K562 (cell line): ENCODE measurements at regions not wholly inside any gene's neighbourhood (a gene's known extent, or its start where the extent isn't known, plus 50 kb on each side); places are given as distances from the start of the nearest gene placed in this dataset.

ENCODE experiments used
- ATAC-seq: fragments of 200-7000 bp; cut with Tn5 transposase; 3 replicates; pipeline ENCODE4 v1.9.1; 2020; ENCODE audit warnings: moderate library complexity
- BruUV-seq: library from RNA; stranded (reverse); fragments of 400-500 nt; replicated peaks from 2 replicates; lab custom pipeline; 2021; lab: Mats Ljungman, UMichigan
- CTCF ChIA-PET: fragments of 300-600 bp; formaldehyde crosslinking; extraction: SDS; loops from one replicate; lab custom pipeline; 2021; ENCODE audit warnings: low intra/inter-chr PET ratio; lab: Yijun Ruan, JAX
- POLR2A ChIA-PET: fragments of 300-600, 350-650 bp; sonication (Branson Sonifier 250); formaldehyde crosslinking; extraction: SDS; loops from one replicate; lab custom pipeline; 2021; ENCODE audit warnings: antibody characterized with exemption, inconsistent platforms; lab: Yijun Ruan, JAX
- DNase-seq, 4 experiments: peaks; one replicate each; pipeline versions ENCODE4 v3.0.0 to v3.0.0-alpha.2; 2011 to 2018; ENCODE audit warnings: low spot score in 3 of 4, mixed read lengths in 3 of 4; ENCODE audit errors: extremely low read depth in 1 of 4
- FAIRE-seq: peaks from 2 replicates; lab custom pipeline; 2011; peaks lifted over from hg19 to GRCh38; lab: Jason Lieb, UNC
- H2AFZ ChIP-seq: 2 replicates; pipeline ENCODE4 v1.6.0; 2011; ENCODE audit warnings: low read depth, low read length, control low read depth, inconsistent platforms
- H3K27ac ChIP-seq: fragments of 200-600 bp; 3 replicates; pipeline ENCODE4 v1.8.0; 2011; ENCODE audit warnings: low read depth, mild to moderate bottlenecking, control low read depth, inconsistent platforms, low read length, moderate library complexity, mixed read lengths; ENCODE audit errors: extremely low read depth
- H3K27me3 ChIP-seq, 2 experiments: fragments of 300-600 bp in 1 of 2; 2 replicates in 1 of 2; 3 replicates in 1 of 2; pipeline versions ENCODE4 v1.6.0 to v1.8.0; 2011; ENCODE audit warnings: inconsistent platforms in 2 of 2, low read length in 2 of 2, mild to moderate bottlenecking in 1 of 2, mixed read lengths in 1 of 2, moderate library complexity in 1 of 2; ENCODE audit not compliant: control insufficient read depth in 2 of 2, insufficient read depth in 2 of 2
- H3K36me3 ChIP-seq: fragments of 300-600 bp; 3 replicates; pipeline ENCODE4 v1.8.0; 2011; ENCODE audit warnings: mild to moderate bottlenecking, low read length, inconsistent platforms; ENCODE audit not compliant: control insufficient read depth, insufficient read depth
- H3K4me1 ChIP-seq, 2 experiments: fragments of 200-600 bp in 1 of 2; replicated peaks in 1 of 2; 2 replicates in 1 of 2; 3 replicates in 1 of 2; pipeline versions ENCODE4 v1.5.1 to v1.8.0; 2011; ENCODE audit warnings: inconsistent platforms in 2 of 2, low read length in 2 of 2, mild to moderate bottlenecking in 1 of 2, mixed read lengths in 1 of 2, moderate library complexity in 1 of 2; ENCODE audit not compliant: control insufficient read depth in 2 of 2, insufficient read depth in 2 of 2
- H3K4me2 ChIP-seq: 2 replicates; pipeline ENCODE4 v1.6.1; 2011; ENCODE audit warnings: low read length, control low read depth, inconsistent platforms, mixed read lengths; ENCODE audit not compliant: insufficient read depth
- H3K4me3 ChIP-seq: fragments of 200-600 bp; sonication (generic), shearing (Covaris generic); 2 replicates; pipeline ENCODE4 v1.5.1; 2016; ENCODE audit warnings: control low read depth, inconsistent platforms
- H3K79me2 ChIP-seq: fragments of 200-600 bp; 3 replicates; pipeline ENCODE4 v1.8.0; 2011; ENCODE audit warnings: low read length, inconsistent platforms; ENCODE audit not compliant: control insufficient read depth, insufficient read depth
- H3K9ac ChIP-seq, 2 experiments: 2 replicates each; pipeline versions ENCODE4 v1.6.0 to v1.6.1; 2011; ENCODE audit warnings: low read depth in 2 of 2, low read length in 2 of 2, control low read depth in 1 of 2, inconsistent platforms in 1 of 2, mild to moderate bottlenecking in 1 of 2, mixed read lengths in 1 of 2; ENCODE audit not compliant: insufficient read depth in 1 of 2
- H3K9me1 ChIP-seq: one replicate; pipeline ENCODE4 v1.6.0; 2011; ENCODE audit warnings: inconsistent platforms, mild to moderate bottlenecking, low read length, moderate library complexity; ENCODE audit not compliant: control insufficient read depth, insufficient read depth
- H3K9me3 ChIP-seq: replicated peaks from 2 replicates; pipeline ENCODE4 v1.5.1; 2011; ENCODE audit warnings: low read depth, low read length, inconsistent platforms; ENCODE audit not compliant: control insufficient read depth, insufficient read depth
- H4K20me1 ChIP-seq: replicated peaks from 2 replicates; pipeline ENCODE4 v1.6.1; 2011; ENCODE audit warnings: low read length, inconsistent platforms, mixed read lengths; ENCODE audit not compliant: control insufficient read depth, insufficient read depth
- POLR2AphosphoS5 ChIP-seq: IDR thresholded peaks from 2 replicates; pipeline ENCODE4 v1.6.1; 2011; ENCODE audit warnings: mild to moderate bottlenecking, low read depth, low read length, moderate library complexity; ENCODE audit not compliant: control insufficient read depth, insufficient read depth
- RFX5 ChIP-seq: IDR thresholded peaks from 2 replicates; pipeline ENCODE4 v1.6.1; 2011; ENCODE audit warnings: low read depth, mild to moderate bottlenecking, improper control_type of control experiment, low read length
- SRSF9 ChIP-seq: fragments of 200-400 bp; formaldehyde crosslinking; IDR thresholded peaks from 2 replicates; pipeline ENCODE4 v1.6.1; 2017; ENCODE audit warnings: low read depth, low read length, borderline replicate concordance
- WGBS: fragments of 100-300 bp; shearing (Covaris generic); methylation state at CpG from one replicate; pipeline ENCODE4 v1.1.6; 2016; ENCODE audit warnings: low coverage, mixed read lengths; ENCODE audit not compliant: insufficient coverage; ENCODE audit errors: missing lambda C conversion rate; 5-methylcytosine and 5-hydroxymethylcytosine counted together
- in situ Hi-C: fragments of 300-500 bp; cut with MboI; formaldehyde crosslinking; loops from 4 replicates; pipeline ENCODE4 v1.15.0; 2018; ENCODE audit warnings: inconsistent platforms, mixed read lengths
- intact Hi-C: fragments of 100-400 bp; cut with micrococcal nuclease; formaldehyde crosslinking; loops from 2 replicates; pipeline ENCODE4 v1.14.2; 2022
- TF ChIP-seq, protein P1 (sequence below): fragments of 450-650 bp; IDR thresholded peaks from 2 replicates; pipeline ENCODE4 v1.6.1; 2016; ENCODE audit warnings: borderline replicate concordance
- TF ChIP-seq, protein P2 (sequence below): fragments of 250-450 bp; sonication (Bioruptor Pico); IDR thresholded peaks from 2 replicates; pipeline ENCODE4 v1.4.0; 2020; ENCODE audit warnings: borderline replicate concordance
- TF ChIP-seq, protein P3 (sequence below): fragments of 200-600 bp; sonication (generic); IDR thresholded peaks from one replicate; pipeline ENCODE4 v1.6.1; 2012; ENCODE audit warnings: mild to moderate bottlenecking, low read depth, low read length, inconsistent platforms

DNA sequence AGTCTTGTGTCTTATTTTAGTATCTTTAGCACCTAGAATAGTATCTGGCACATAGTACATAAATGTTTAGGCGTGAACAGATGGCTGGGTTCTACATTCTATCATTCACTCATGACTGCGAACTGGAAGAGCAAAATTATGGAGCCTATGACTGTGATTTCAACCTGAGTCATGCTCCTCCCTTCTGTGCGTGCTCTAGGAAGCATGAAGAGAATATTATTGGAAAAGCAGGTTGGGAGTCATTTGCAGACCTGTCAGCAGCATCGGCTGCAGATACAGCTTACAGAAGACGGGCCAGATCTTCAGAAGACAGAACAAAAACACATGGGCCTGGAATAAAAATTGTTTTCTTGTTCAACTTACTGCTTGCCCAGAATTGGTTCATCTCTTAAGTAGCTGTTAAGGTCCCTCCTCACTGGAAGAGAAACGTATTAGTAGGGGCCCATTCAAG lies 344.0 kb upstream of the USP24 start:
- no TSS peak for BruUV-seq
- Histone ChIP-seq H3K27me3 (peaks cover 0 to 5% of the 10 kb centered on the region in 2 experiments; a peak in 1 of 5 replicates), H3K4me3 (no peak overlapping the region), H3K9me3 (no peaks in the 10 kb centered on the region), H3K27ac (no peak overlapping the region), H3K9ac (no peak overlapping the region), H3K9me1 (no peaks in the 10 kb centered on the region), H3K79me2 (no peaks in the 10 kb centered on the region), H4K20me1 (no peaks in the 10 kb centered on the region), H3K36me3 (no peaks in the 10 kb centered on the region), H3K4me2 (no peak overlapping the region), H2AFZ (no peak overlapping the region), H3K4me1 (no peaks in the 10 kb centered on the region)
- TF ChIP-seq POLR2AphosphoS5 (no peak), SRSF9 (no peak), RFX5 (no peak)
- TF ChIP-seq, protein P1, sequence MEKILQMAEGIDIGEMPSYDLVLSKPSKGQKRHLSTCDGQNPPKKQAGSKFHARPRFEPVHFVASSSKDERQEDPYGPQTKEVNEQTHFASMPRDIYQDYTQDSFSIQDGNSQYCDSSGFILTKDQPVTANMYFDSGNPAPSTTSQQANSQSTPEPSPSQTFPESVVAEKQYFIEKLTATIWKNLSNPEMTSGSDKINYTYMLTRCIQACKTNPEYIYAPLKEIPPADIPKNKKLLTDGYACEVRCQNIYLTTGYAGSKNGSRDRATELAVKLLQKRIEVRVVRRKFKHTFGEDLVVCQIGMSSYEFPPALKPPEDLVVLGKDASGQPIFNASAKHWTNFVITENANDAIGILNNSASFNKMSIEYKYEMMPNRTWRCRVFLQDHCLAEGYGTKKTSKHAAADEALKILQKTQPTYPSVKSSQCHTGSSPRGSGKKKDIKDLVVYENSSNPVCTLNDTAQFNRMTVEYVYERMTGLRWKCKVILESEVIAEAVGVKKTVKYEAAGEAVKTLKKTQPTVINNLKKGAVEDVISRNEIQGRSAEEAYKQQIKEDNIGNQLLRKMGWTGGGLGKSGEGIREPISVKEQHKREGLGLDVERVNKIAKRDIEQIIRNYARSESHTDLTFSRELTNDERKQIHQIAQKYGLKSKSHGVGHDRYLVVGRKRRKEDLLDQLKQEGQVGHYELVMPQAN: no peak
- TF ChIP-seq, protein P2, sequence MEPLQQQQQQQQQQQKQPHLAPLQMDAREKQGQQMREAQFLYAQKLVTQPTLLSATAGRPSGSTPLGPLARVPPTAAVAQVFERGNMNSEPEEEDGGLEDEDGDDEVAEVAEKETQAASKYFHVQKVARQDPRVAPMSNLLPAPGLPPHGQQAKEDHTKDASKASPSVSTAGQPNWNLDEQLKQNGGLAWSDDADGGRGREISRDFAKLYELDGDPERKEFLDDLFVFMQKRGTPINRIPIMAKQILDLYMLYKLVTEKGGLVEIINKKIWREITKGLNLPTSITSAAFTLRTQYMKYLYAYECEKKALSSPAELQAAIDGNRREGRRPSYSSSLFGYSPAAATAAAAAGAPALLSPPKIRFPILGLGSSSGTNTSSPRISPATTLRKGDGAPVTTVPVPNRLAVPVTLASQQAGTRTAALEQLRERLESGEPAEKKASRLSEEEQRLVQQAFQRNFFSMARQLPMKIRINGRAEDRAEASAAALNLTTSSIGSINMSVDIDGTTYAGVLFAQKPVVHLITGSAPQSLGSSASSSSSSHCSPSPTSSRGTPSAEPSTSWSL (CRISPR knock-in tag): no peak
- TF ChIP-seq, protein P3, sequence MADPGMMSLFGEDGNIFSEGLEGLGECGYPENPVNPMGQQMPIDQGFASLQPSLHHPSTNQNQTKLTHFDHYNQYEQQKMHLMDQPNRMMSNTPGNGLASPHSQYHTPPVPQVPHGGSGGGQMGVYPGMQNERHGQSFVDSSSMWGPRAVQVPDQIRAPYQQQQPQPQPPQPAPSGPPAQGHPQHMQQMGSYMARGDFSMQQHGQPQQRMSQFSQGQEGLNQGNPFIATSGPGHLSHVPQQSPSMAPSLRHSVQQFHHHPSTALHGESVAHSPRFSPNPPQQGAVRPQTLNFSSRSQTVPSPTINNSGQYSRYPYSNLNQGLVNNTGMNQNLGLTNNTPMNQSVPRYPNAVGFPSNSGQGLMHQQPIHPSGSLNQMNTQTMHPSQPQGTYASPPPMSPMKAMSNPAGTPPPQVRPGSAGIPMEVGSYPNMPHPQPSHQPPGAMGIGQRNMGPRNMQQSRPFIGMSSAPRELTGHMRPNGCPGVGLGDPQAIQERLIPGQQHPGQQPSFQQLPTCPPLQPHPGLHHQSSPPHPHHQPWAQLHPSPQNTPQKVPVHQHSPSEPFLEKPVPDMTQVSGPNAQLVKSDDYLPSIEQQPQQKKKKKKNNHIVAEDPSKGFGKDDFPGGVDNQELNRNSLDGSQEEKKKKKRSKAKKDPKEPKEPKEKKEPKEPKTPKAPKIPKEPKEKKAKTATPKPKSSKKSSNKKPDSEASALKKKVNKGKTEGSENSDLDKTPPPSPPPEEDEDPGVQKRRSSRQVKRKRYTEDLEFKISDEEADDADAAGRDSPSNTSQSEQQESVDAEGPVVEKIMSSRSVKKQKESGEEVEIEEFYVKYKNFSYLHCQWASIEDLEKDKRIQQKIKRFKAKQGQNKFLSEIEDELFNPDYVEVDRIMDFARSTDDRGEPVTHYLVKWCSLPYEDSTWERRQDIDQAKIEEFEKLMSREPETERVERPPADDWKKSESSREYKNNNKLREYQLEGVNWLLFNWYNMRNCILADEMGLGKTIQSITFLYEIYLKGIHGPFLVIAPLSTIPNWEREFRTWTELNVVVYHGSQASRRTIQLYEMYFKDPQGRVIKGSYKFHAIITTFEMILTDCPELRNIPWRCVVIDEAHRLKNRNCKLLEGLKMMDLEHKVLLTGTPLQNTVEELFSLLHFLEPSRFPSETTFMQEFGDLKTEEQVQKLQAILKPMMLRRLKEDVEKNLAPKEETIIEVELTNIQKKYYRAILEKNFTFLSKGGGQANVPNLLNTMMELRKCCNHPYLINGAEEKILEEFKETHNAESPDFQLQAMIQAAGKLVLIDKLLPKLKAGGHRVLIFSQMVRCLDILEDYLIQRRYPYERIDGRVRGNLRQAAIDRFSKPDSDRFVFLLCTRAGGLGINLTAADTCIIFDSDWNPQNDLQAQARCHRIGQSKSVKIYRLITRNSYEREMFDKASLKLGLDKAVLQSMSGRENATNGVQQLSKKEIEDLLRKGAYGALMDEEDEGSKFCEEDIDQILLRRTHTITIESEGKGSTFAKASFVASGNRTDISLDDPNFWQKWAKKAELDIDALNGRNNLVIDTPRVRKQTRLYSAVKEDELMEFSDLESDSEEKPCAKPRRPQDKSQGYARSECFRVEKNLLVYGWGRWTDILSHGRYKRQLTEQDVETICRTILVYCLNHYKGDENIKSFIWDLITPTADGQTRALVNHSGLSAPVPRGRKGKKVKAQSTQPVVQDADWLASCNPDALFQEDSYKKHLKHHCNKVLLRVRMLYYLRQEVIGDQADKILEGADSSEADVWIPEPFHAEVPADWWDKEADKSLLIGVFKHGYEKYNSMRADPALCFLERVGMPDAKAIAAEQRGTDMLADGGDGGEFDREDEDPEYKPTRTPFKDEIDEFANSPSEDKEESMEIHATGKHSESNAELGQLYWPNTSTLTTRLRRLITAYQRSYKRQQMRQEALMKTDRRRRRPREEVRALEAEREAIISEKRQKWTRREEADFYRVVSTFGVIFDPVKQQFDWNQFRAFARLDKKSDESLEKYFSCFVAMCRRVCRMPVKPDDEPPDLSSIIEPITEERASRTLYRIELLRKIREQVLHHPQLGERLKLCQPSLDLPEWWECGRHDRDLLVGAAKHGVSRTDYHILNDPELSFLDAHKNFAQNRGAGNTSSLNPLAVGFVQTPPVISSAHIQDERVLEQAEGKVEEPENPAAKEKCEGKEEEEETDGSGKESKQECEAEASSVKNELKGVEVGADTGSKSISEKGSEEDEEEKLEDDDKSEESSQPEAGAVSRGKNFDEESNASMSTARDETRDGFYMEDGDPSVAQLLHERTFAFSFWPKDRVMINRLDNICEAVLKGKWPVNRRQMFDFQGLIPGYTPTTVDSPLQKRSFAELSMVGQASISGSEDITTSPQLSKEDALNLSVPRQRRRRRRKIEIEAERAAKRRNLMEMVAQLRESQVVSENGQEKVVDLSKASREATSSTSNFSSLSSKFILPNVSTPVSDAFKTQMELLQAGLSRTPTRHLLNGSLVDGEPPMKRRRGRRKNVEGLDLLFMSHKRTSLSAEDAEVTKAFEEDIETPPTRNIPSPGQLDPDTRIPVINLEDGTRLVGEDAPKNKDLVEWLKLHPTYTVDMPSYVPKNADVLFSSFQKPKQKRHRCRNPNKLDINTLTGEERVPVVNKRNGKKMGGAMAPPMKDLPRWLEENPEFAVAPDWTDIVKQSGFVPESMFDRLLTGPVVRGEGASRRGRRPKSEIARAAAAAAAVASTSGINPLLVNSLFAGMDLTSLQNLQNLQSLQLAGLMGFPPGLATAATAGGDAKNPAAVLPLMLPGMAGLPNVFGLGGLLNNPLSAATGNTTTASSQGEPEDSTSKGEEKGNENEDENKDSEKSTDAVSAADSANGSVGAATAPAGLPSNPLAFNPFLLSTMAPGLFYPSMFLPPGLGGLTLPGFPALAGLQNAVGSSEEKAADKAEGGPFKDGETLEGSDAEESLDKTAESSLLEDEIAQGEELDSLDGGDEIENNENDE: no peak
- 0% methylated on average over 6 of the region's 6 CpGs for WGBS
- DNase-seq (no peak), ATAC-seq (no peak), FAIRE-seq (no peak)
- CTCF ChIA-PET: no interaction called here
- POLR2A ChIA-PET: no interaction called here
- in situ Hi-C loops: no loop called here
- intact Hi-C loops: no loop called here
